K562 (cell line): ENCODE measurements at regions not wholly inside any gene's neighbourhood (a gene's known extent, or its start where the extent isn't known, plus 50 kb on each side); places are given as distances from the start of the nearest gene placed in this dataset.

Experiments used
- ATAC-seq: fragments of 200-7000 bp; cut with Tn5 transposase; 3 replicates; pipeline ENCODE4 v1.9.1; 2020; ENCODE audit warnings: moderate library complexity
- BruUV-seq: library from RNA; stranded (reverse); fragments of 400-500 nt; replicated peaks from 2 replicates; lab custom pipeline; 2021; lab: Mats Ljungman, UMichigan
- CTCF ChIA-PET: fragments of 300-600 bp; formaldehyde crosslinking; extraction: SDS; loops from one replicate; lab custom pipeline; 2021; ENCODE audit warnings: low intra/inter-chr PET ratio; lab: Yijun Ruan, JAX
- POLR2A ChIA-PET: fragments of 300-600, 350-650 bp; sonication (Branson Sonifier 250); formaldehyde crosslinking; extraction: SDS; loops from one replicate; lab custom pipeline; 2021; ENCODE audit warnings: antibody characterized with exemption, inconsistent platforms; lab: Yijun Ruan, JAX
- DNase-seq, 4 experiments: peaks; one replicate each; pipeline versions ENCODE4 v3.0.0 to v3.0.0-alpha.2; 2011 to 2018; ENCODE audit warnings: low spot score in 3 of 4, mixed read lengths in 3 of 4; ENCODE audit errors: extremely low read depth in 1 of 4
- FAIRE-seq: peaks from 2 replicates; lab custom pipeline; 2011; peaks lifted over from hg19 to GRCh38; lab: Jason Lieb, UNC
- H2AFZ ChIP-seq: 2 replicates; pipeline ENCODE4 v1.6.0; 2011; ENCODE audit warnings: low read depth, low read length, control low read depth, inconsistent platforms
- H3K27ac ChIP-seq: fragments of 200-600 bp; 3 replicates; pipeline ENCODE4 v1.8.0; 2011; ENCODE audit warnings: low read depth, mild to moderate bottlenecking, control low read depth, inconsistent platforms, low read length, moderate library complexity, mixed read lengths; ENCODE audit errors: extremely low read depth
- H3K27me3 ChIP-seq, 2 experiments: fragments of 300-600 bp in 1 of 2; 2 replicates in 1 of 2; 3 replicates in 1 of 2; pipeline versions ENCODE4 v1.6.0 to v1.8.0; 2011; ENCODE audit warnings: inconsistent platforms in 2 of 2, low read length in 2 of 2, mild to moderate bottlenecking in 1 of 2, mixed read lengths in 1 of 2, moderate library complexity in 1 of 2; ENCODE audit not compliant: control insufficient read depth in 2 of 2, insufficient read depth in 2 of 2
- H3K36me3 ChIP-seq: fragments of 300-600 bp; 3 replicates; pipeline ENCODE4 v1.8.0; 2011; ENCODE audit warnings: mild to moderate bottlenecking, low read length, inconsistent platforms; ENCODE audit not compliant: control insufficient read depth, insufficient read depth
- H3K4me1 ChIP-seq, 2 experiments: fragments of 200-600 bp in 1 of 2; replicated peaks in 1 of 2; 2 replicates in 1 of 2; 3 replicates in 1 of 2; pipeline versions ENCODE4 v1.5.1 to v1.8.0; 2011; ENCODE audit warnings: inconsistent platforms in 2 of 2, low read length in 2 of 2, mild to moderate bottlenecking in 1 of 2, mixed read lengths in 1 of 2, moderate library complexity in 1 of 2; ENCODE audit not compliant: control insufficient read depth in 2 of 2, insufficient read depth in 2 of 2
- H3K4me2 ChIP-seq: 2 replicates; pipeline ENCODE4 v1.6.1; 2011; ENCODE audit warnings: low read length, control low read depth, inconsistent platforms, mixed read lengths; ENCODE audit not compliant: insufficient read depth
- H3K4me3 ChIP-seq: fragments of 200-600 bp; sonication (generic), shearing (Covaris generic); 2 replicates; pipeline ENCODE4 v1.5.1; 2016; ENCODE audit warnings: control low read depth, inconsistent platforms
- H3K79me2 ChIP-seq: fragments of 200-600 bp; 3 replicates; pipeline ENCODE4 v1.8.0; 2011; ENCODE audit warnings: low read length, inconsistent platforms; ENCODE audit not compliant: control insufficient read depth, insufficient read depth
- H3K9ac ChIP-seq, 2 experiments: 2 replicates each; pipeline versions ENCODE4 v1.6.0 to v1.6.1; 2011; ENCODE audit warnings: low read depth in 2 of 2, low read length in 2 of 2, control low read depth in 1 of 2, inconsistent platforms in 1 of 2, mild to moderate bottlenecking in 1 of 2, mixed read lengths in 1 of 2; ENCODE audit not compliant: insufficient read depth in 1 of 2
- H3K9me1 ChIP-seq: one replicate; pipeline ENCODE4 v1.6.0; 2011; ENCODE audit warnings: inconsistent platforms, mild to moderate bottlenecking, low read length, moderate library complexity; ENCODE audit not compliant: control insufficient read depth, insufficient read depth
- H3K9me3 ChIP-seq: replicated peaks from 2 replicates; pipeline ENCODE4 v1.5.1; 2011; ENCODE audit warnings: low read depth, low read length, inconsistent platforms; ENCODE audit not compliant: control insufficient read depth, insufficient read depth
- H4K20me1 ChIP-seq: replicated peaks from 2 replicates; pipeline ENCODE4 v1.6.1; 2011; ENCODE audit warnings: low read length, inconsistent platforms, mixed read lengths; ENCODE audit not compliant: control insufficient read depth, insufficient read depth
- CEBPZ ChIP-seq: fragments of 150-350 bp; IDR thresholded peaks from 2 replicates; pipeline ENCODE4 v1.6.1; 2014; ENCODE audit warnings: low read depth, mild to moderate bottlenecking, low read length, borderline replicate concordance
- MAX ChIP-seq: sonication (generic); formaldehyde crosslinking; IDR thresholded peaks from 2 replicates; pipeline ENCODE4 v1.9.0; 2022; ENCODE audit warnings: mild to moderate bottlenecking, missing genetic modification reagents
- WGBS: fragments of 100-300 bp; shearing (Covaris generic); methylation state at CpG from one replicate; pipeline ENCODE4 v1.1.6; 2016; ENCODE audit warnings: low coverage, mixed read lengths; ENCODE audit not compliant: insufficient coverage; ENCODE audit errors: missing lambda C conversion rate; 5-methylcytosine and 5-hydroxymethylcytosine counted together
- in situ Hi-C: fragments of 300-500 bp; cut with MboI; formaldehyde crosslinking; loops from 4 replicates; pipeline ENCODE4 v1.15.0; 2018; ENCODE audit warnings: inconsistent platforms, mixed read lengths
- intact Hi-C: fragments of 100-400 bp; cut with micrococcal nuclease; formaldehyde crosslinking; loops from 2 replicates; pipeline ENCODE4 v1.14.2; 2022

DNA sequence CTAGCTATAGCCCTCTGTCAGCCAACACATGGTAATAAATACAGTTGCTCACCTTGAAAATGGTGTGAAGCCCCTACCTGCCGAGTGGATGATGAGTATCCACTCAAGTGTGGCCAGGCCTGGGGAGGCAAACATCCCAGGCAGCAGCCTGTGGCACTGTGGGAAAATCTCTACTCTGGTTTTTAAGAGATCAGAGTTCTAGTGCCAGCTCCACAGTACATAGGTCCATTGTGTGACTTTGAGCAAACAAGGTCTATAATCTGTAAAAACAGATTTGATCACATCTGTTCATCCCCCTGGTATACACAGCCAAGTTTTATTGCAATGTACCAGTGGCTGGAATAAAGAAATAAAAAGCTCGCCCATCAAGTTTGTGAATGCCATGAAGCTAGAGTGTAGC is 82.7 kb upstream of the ARMC2 start:
- Histone ChIP-seq H3K9me1 (no peaks in the 10 kb centered on the region), H3K27ac (no peak overlapping the region), H2AFZ (no peak overlapping the region), H3K4me1 (no peaks in the 10 kb centered on the region; a peak in 1 of 5 replicates), H3K9ac (no peak overlapping the region), H3K4me2 (no peak overlapping the region), H3K9me3 (no peaks in the 10 kb centered on the region), H4K20me1 (peaks cover 3% of the 10 kb centered on the region; the same call in 1 of the 2 replicates), H3K36me3 (no peaks in the 10 kb centered on the region), H3K79me2 (no peaks in the 10 kb centered on the region), H3K27me3 (peaks cover 16 to 40% of the 10 kb centered on the region in 2 experiments), H3K4me3 (no peak overlapping the region)
- ChIA-PET POLR2A (interaction anchor here (1.1 kb wide), 1 partner anchor 15 kb away, joined by 4 read pairs; no protein-coding TSS in a partner anchor), CTCF (no interaction called here)
- TF ChIP-seq MAX (no peak), CEBPZ (no peak)
- FAIRE-seq (no peak), DNase-seq (no peak), ATAC-seq (no peak)
- no TSS peak for BruUV-seq
- 6% methylated on average over 2 of the region's 2 CpGs for WGBS
- in situ Hi-C loops (no loop called here), intact Hi-C loops (no loop called here)
